ENCODE measurements at regions not wholly inside any gene's neighbourhood (a gene's known extent, or its start where the extent isn't known, plus 50 kb on each side); places are given as distances from the start of the nearest gene placed in this dataset.

DNA sequence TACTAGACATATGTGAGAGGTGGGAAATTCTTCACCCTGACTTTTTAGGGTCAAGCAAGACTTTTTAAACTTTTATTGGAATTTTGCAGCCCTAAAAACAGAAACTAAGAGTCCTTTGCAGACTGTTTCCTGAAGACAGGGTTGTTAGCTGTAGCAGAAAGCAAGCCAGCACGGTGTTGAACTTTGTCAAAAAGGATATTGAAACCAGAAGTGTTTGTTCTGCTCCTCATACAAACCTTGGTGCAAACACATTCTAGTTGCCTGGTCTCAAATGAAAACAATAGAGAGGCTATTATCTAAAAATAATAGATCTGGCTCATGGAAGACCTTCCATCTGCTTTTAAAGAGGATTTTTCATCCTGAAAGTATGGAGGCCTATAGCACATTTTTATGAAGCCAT lies 65.8 kb upstream of the IGFBP5 start:
- Histone ChIP-seq H3K9me2 (replicated peaks; ENCODE audit: insufficient read depth, low read length) (no peaks in the 10 kb centered on the region), H3K36me3 (ENCODE audit: low read length) (no peaks in the 10 kb centered on the region), H3K4me2 (ENCODE audit: low read depth, low read length, poor library complexity, severe bottlenecking) (no peak overlapping the region), H3K9ac (ENCODE audit: low read length) (no peak overlapping the region), H2AFZ (ENCODE audit: low read depth, low read length, severe bottlenecking) (no peak overlapping the region), H3K27me3 (ENCODE audit: low read length) (no peaks in the 10 kb centered on the region), H3K27ac (ENCODE audit: low read depth, low read length) (no peak overlapping the region), H3K9me3 (ENCODE audit: insufficient read depth, low read length) (no peaks in the 10 kb centered on the region), H3K79me2 (ENCODE audit: insufficient read depth, low read length) (no peaks in the 10 kb centered on the region), H4K20me1 (ENCODE audit: low read depth, low read length) (no peaks in the 10 kb centered on the region), H3F3A (ENCODE audit: insufficient read depth) (no peaks in the 10 kb centered on the region), H3K4me3 (ENCODE audit: insufficient read depth, low read length, poor library complexity, severe bottlenecking) (no peak overlapping the region)
- no peak for TF ChIP-seq EZH2phosphoT487 (conservative IDR thresholded peaks at IDR 0.05; ENCODE audit: low read length)
- TF ChIP-seq, protein P1, sequence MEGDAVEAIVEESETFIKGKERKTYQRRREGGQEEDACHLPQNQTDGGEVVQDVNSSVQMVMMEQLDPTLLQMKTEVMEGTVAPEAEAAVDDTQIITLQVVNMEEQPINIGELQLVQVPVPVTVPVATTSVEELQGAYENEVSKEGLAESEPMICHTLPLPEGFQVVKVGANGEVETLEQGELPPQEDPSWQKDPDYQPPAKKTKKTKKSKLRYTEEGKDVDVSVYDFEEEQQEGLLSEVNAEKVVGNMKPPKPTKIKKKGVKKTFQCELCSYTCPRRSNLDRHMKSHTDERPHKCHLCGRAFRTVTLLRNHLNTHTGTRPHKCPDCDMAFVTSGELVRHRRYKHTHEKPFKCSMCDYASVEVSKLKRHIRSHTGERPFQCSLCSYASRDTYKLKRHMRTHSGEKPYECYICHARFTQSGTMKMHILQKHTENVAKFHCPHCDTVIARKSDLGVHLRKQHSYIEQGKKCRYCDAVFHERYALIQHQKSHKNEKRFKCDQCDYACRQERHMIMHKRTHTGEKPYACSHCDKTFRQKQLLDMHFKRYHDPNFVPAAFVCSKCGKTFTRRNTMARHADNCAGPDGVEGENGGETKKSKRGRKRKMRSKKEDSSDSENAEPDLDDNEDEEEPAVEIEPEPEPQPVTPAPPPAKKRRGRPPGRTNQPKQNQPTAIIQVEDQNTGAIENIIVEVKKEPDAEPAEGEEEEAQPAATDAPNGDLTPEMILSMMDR (IDR thresholded peaks at IDR 0.05; ENCODE audit: insufficient read depth, low read length, poor library complexity, severe bottlenecking) = no peak

DNA sequence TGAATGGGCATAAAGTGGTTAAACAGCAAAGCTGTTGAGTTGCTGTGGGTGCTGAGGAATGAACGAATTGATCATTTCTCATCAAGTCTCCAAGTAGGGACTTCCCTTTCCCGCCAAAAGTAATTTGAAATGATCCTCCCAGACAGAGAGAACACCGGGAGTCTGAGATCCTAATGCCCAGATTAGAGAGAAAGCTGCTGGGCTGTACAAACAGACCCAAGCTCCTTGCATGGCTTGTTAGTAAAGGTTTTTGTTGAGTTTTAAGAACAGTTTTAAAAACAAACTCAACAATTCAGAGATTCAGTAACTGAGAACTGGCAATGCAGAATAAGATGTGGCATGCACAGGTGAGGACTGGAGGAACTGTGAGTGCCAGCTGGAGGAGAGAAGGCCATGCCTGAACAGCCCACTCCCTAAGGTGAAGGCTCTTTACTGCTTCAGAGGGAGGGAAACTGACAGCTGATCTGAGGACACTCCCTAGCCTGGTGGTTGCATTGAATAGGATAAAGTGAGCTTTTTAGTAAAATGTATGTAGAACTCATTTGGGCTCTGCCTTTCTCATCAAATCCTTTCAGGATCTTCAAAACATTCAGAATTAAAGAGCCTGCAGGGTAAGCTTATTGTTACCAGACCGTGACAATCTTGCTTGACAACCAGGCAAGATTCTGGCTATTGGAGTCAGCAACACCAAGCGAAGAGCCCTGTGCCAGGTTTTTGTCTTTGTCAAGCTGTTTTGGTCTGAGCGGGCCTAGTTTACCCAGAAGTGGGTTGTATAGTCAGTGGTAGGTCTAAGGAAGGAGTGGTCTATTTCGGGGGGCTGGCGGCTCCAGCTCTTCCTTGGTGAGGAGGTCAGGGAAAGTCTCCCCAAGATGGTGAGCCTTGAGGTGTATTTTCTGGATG lies 63.2 kb upstream of the IGFBP5 start:
- Histone ChIP-seq H3K27ac (ENCODE audit: low read depth, low read length) (no peak overlapping the region), H3F3A (ENCODE audit: insufficient read depth) (no peaks in the 10 kb centered on the region), H3K36me3 (ENCODE audit: low read length) (no peaks in the 10 kb centered on the region), H3K9me3 (ENCODE audit: insufficient read depth, low read length) (no peaks in the 10 kb centered on the region), H3K4me3 (ENCODE audit: insufficient read depth, low read length, poor library complexity, severe bottlenecking) (no peak overlapping the region), H2AFZ (ENCODE audit: low read depth, low read length, severe bottlenecking) (no peak overlapping the region), H3K4me2 (ENCODE audit: low read depth, low read length, poor library complexity, severe bottlenecking) (no peak overlapping the region), H3K79me2 (ENCODE audit: insufficient read depth, low read length) (no peaks in the 10 kb centered on the region), H4K20me1 (ENCODE audit: low read depth, low read length) (no peaks in the 10 kb centered on the region), H3K9me2 (replicated peaks; ENCODE audit: insufficient read depth, low read length) (no peaks in the 10 kb centered on the region), H3K9ac (ENCODE audit: low read length) (no peak overlapping the region), H3K27me3 (ENCODE audit: low read length) (no peaks in the 10 kb centered on the region)
- no peak for TF ChIP-seq EZH2phosphoT487 (conservative IDR thresholded peaks at IDR 0.05; ENCODE audit: low read length)

DNA sequence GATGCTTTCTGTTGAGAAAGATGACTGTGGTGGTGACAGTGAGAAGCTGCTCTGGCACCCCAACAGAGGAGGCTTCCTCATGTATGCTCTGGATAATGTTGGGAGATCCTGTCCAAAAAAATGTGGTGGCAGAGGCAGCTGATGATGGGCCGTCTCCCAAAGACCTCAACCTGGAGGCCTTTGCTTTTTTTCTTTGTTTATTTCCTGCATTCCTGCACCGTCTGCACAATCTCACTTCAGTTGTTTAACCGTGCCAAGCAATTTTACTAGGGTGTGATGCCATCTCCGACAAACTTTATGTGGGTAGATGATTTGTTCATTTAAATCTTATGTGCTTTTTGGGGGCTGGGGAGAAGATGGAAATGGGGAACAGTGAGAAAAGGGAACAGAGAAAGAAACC lies 62.2 kb upstream of the IGFBP5 start:
- Histone ChIP-seq H3K9me2 (replicated peaks; ENCODE audit: insufficient read depth, low read length) (no peaks in the 10 kb centered on the region), H3K79me2 (ENCODE audit: insufficient read depth, low read length) (no peaks in the 10 kb centered on the region), H4K20me1 (ENCODE audit: low read depth, low read length) (no peaks in the 10 kb centered on the region), H3K4me3 (ENCODE audit: insufficient read depth, low read length, poor library complexity, severe bottlenecking) (no peak overlapping the region), H2AFZ (ENCODE audit: low read depth, low read length, severe bottlenecking) (no peak overlapping the region), H3K27me3 (ENCODE audit: low read length) (no peaks in the 10 kb centered on the region), H3K27ac (ENCODE audit: low read depth, low read length) (no peak overlapping the region), H3F3A (ENCODE audit: insufficient read depth) (no peaks in the 10 kb centered on the region), H3K9me3 (ENCODE audit: insufficient read depth, low read length) (no peaks in the 10 kb centered on the region), H3K36me3 (ENCODE audit: low read length) (no peaks in the 10 kb centered on the region), H3K4me2 (ENCODE audit: low read depth, low read length, poor library complexity, severe bottlenecking) (no peak overlapping the region), H3K9ac (ENCODE audit: low read length) (no peak overlapping the region)
- TF ChIP-seq, protein P1 (IDR thresholded peaks at IDR 0.05; ENCODE audit: insufficient read depth, low read length, poor library complexity, severe bottlenecking) = no peak
- no peak for TF ChIP-seq EZH2phosphoT487 (conservative IDR thresholded peaks at IDR 0.05; ENCODE audit: low read length)

DNA sequence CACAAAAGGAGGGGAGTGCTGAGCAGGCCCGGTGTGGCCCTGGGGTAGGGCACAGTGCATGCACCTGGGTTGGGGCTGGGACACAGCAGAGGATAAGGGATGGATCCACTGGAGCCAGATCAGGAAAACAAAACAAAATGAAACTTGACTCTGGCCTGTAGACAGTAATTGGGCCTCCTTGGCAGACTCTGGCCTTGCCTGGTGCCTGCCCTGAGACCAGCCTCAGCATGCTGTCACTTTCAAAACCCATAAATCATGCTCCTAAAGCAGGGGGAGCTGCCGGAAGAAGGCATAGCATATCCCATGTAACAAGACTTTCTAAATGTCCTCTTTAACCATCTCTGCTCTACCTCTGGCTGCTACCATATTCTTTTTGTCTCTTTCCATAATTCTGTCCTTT lies 61.1 kb upstream of the IGFBP5 start:
- H4K20me1 ChIP-seq (ENCODE audit: low read depth, low read length) = no peaks in the 10 kb centered on the region
- H3K9me2 ChIP-seq (replicated peaks; ENCODE audit: insufficient read depth, low read length) = no peaks in the 10 kb centered on the region
- no peak overlapping the region for H3K9ac ChIP-seq (ENCODE audit: low read length)
- no peaks in the 10 kb centered on the region for H3K27me3 ChIP-seq (ENCODE audit: low read length)
- H3K79me2 ChIP-seq (ENCODE audit: insufficient read depth, low read length) = no peaks in the 10 kb centered on the region
- H3K36me3 ChIP-seq (ENCODE audit: low read length) = no peaks in the 10 kb centered on the region
- H3F3A ChIP-seq (ENCODE audit: insufficient read depth) = no peaks in the 10 kb centered on the region
- H3K4me3 ChIP-seq (ENCODE audit: insufficient read depth, low read length, poor library complexity, severe bottlenecking) = no peak overlapping the region
- no peak for TF ChIP-seq EZH2phosphoT487 (conservative IDR thresholded peaks at IDR 0.05; ENCODE audit: low read length)
- TF ChIP-seq, protein P1 (IDR thresholded peaks at IDR 0.05; ENCODE audit: insufficient read depth, low read length, poor library complexity, severe bottlenecking) = no peak
- H3K4me2 ChIP-seq (ENCODE audit: low read depth, low read length, poor library complexity, severe bottlenecking) = no peak overlapping the region
- H2AFZ ChIP-seq (ENCODE audit: low read depth, low read length, severe bottlenecking) = no peak overlapping the region
- no peaks in the 10 kb centered on the region for H3K9me3 ChIP-seq (ENCODE audit: insufficient read depth, low read length)
- H3K27ac ChIP-seq (ENCODE audit: low read depth, low read length) = no peak overlapping the region

Measured in SU-DHL-6 (cell line).